HCT116 (cell line): ENCODE measurements at regions not wholly inside any gene's neighbourhood (a gene's known extent, or its start where the extent isn't known, plus 50 kb on each side); places are given as distances from the start of the nearest gene placed in this dataset.

Source experiments
- ELF1 ChIP-seq: IDR thresholded peaks from 2 replicates; pipeline ENCODE4 v1.6.1; 2012; ENCODE audit warnings: low read depth, borderline replicate concordance
- EZH2 ChIP-seq: fragments of 200-600 bp; sonication (generic); IDR thresholded peaks from 2 replicates; pipeline ENCODE4 v1.6.1; 2017; ENCODE audit warnings: antibody characterized with exemption, mixed run types
- EZH2phosphoT487 ChIP-seq: fragments of 200-600 bp; IDR thresholded peaks from 2 replicates; pipeline ENCODE4 v1.6.1; 2018; ENCODE audit warnings: antibody characterized with exemption, borderline replicate concordance
- POLR2A ChIP-seq: IDR thresholded peaks from 2 replicates; pipeline ENCODE4 v1.7.0; 2011; ENCODE audit warnings: borderline replicate concordance; ENCODE audit not compliant: insufficient read depth, insufficient read length; ENCODE audit errors: extremely low read depth
- POLR2AphosphoS5 ChIP-seq: IDR thresholded peaks from 2 replicates; pipeline ENCODE4 v1.6.1; 2011; ENCODE audit warnings: mild to moderate bottlenecking, low read depth, low read length, moderate library complexity
- RAD21 ChIP-seq: IDR thresholded peaks from 2 replicates; pipeline ENCODE4 v1.6.1; 2012; ENCODE audit warnings: low read depth, mild to moderate bottlenecking
- SIN3A ChIP-seq: IDR thresholded peaks from 2 replicates; pipeline ENCODE4 v1.6.1; 2012; ENCODE audit warnings: low read depth
- SP1 ChIP-seq: IDR thresholded peaks from 2 replicates; pipeline ENCODE4 v1.6.1; 2012; ENCODE audit warnings: low read depth
- YY1 ChIP-seq: IDR thresholded peaks from 2 replicates; pipeline ENCODE4 v1.6.1; 2011; ENCODE audit warnings: low read length, low read depth, moderate library complexity, mild to moderate bottlenecking; ENCODE audit not compliant: insufficient replicate concordance; ENCODE audit errors: extremely low read depth
- ZFX ChIP-seq: fragments of 450-650 bp; IDR thresholded peaks from 2 replicates; pipeline ENCODE4 v1.6.1; 2017
- TF ChIP-seq, protein P1 (sequence below), 3 experiments: fragments of 200-600 bp in 1 of 3; sonication (generic) in 1 of 3; IDR thresholded peaks in 2 of 3; conservative IDR thresholded peaks in 1 of 3; 2 replicates each; pipeline ENCODE4 v1.5.1; 2012 to 2017; ENCODE audit warnings: low read depth in 2 of 3, low read length in 2 of 3, antibody characterized with exemption in 1 of 3, borderline replicate concordance in 1 of 3, control low read depth in 1 of 3, mild to moderate bottlenecking in 1 of 3, mixed read lengths in 1 of 3, mixed run types in 1 of 3, moderate library complexity in 1 of 3; ENCODE audit not compliant: insufficient read depth in 1 of 3
- TF ChIP-seq, protein P2 (sequence below): IDR thresholded peaks from 2 replicates; pipeline ENCODE4 v1.6.1; 2012
- TF ChIP-seq, protein P3 (sequence below): IDR thresholded peaks from 2 replicates; pipeline ENCODE4 v1.6.1; 2012; ENCODE audit warnings: low read depth

DNA sequence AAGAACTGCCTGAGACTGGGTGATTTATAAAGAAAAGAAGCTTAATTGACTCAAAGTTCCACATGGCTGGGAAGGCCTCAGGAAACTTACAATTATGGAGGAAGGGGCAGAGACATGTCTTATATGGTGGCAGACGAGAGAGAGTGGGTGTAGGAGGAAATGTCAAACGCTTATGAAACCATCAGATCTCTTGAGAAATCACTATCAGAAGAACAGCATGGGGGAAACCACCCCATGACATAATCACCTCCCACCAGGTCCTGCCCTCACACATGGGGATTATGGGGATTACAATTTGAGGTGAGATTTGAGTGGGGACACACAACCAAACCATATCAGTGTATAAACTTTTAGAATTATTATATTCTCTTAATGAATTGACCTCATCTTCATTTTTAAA, 335.9 kb upstream of the DPYD start:
- TF ChIP-seq, protein P1, sequence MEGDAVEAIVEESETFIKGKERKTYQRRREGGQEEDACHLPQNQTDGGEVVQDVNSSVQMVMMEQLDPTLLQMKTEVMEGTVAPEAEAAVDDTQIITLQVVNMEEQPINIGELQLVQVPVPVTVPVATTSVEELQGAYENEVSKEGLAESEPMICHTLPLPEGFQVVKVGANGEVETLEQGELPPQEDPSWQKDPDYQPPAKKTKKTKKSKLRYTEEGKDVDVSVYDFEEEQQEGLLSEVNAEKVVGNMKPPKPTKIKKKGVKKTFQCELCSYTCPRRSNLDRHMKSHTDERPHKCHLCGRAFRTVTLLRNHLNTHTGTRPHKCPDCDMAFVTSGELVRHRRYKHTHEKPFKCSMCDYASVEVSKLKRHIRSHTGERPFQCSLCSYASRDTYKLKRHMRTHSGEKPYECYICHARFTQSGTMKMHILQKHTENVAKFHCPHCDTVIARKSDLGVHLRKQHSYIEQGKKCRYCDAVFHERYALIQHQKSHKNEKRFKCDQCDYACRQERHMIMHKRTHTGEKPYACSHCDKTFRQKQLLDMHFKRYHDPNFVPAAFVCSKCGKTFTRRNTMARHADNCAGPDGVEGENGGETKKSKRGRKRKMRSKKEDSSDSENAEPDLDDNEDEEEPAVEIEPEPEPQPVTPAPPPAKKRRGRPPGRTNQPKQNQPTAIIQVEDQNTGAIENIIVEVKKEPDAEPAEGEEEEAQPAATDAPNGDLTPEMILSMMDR (IDR thresholded peaks at IDR 0.05 in 2 of 3, conservative IDR thresholded peaks at IDR 0.05 in 1 of 3; ENCODE audit: borderline replicate concordance in 1 of 3, insufficient read depth in 1 of 3, low read depth in 2 of 3, low read length in 2 of 3), result no peak
- TF ChIP-seq POLR2A (no peak), SIN3A (no peak), POLR2AphosphoS5 (no peak), YY1 (no peak), EZH2 (no peak), SP1 (no peak), RAD21 (no peak), EZH2phosphoT487 (no peak), ZFX (no peak), ELF1 (no peak)
- TF ChIP-seq, protein P2, sequence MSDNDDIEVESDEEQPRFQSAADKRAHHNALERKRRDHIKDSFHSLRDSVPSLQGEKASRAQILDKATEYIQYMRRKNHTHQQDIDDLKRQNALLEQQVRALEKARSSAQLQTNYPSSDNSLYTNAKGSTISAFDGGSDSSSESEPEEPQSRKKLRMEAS, result no peak
- TF ChIP-seq, protein P3, sequence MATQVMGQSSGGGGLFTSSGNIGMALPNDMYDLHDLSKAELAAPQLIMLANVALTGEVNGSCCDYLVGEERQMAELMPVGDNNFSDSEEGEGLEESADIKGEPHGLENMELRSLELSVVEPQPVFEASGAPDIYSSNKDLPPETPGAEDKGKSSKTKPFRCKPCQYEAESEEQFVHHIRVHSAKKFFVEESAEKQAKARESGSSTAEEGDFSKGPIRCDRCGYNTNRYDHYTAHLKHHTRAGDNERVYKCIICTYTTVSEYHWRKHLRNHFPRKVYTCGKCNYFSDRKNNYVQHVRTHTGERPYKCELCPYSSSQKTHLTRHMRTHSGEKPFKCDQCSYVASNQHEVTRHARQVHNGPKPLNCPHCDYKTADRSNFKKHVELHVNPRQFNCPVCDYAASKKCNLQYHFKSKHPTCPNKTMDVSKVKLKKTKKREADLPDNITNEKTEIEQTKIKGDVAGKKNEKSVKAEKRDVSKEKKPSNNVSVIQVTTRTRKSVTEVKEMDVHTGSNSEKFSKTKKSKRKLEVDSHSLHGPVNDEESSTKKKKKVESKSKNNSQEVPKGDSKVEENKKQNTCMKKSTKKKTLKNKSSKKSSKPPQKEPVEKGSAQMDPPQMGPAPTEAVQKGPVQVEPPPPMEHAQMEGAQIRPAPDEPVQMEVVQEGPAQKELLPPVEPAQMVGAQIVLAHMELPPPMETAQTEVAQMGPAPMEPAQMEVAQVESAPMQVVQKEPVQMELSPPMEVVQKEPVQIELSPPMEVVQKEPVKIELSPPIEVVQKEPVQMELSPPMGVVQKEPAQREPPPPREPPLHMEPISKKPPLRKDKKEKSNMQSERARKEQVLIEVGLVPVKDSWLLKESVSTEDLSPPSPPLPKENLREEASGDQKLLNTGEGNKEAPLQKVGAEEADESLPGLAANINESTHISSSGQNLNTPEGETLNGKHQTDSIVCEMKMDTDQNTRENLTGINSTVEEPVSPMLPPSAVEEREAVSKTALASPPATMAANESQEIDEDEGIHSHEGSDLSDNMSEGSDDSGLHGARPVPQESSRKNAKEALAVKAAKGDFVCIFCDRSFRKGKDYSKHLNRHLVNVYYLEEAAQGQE, result no peak
